IPS DF 4.7 (cell line): ENCODE measurements at regions not wholly inside any gene's neighbourhood (a gene's known extent, or its start where the extent isn't known, plus 50 kb on each side); places are given as distances from the start of the nearest gene placed in this dataset.
"Not testable (repeated sequence)": the region's sequence is repeated elsewhere in the genome, so short reads cannot be mapped to it uniquely, and the experiment has no call there.

Source experiments
- DNase-seq: peaks from one replicate; pipeline ENCODE4 v3.0.0-alpha.2; 2013; ENCODE audit warnings: low spot score; ENCODE audit errors: extremely low read depth

DNA sequence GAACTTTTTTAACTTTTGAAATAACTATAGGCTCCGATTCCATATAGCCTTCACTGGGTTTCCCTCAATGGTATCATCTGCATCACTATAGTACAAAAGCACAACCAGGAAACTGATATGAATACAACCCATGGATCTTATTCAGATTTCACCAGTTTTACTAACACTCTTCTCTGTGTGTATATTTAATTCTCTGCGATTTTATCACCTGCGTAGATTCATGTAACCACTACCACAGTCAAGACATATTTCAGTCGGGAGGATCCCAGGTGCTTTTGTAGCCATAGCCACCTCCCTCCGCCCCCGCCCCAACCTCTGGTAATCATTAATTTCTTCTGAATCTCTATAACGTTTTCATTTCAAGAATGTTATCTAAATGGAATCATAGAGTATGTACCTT lies 82.8 kb upstream of the C7orf33 start:
- no peak for DNase-seq

DNA sequence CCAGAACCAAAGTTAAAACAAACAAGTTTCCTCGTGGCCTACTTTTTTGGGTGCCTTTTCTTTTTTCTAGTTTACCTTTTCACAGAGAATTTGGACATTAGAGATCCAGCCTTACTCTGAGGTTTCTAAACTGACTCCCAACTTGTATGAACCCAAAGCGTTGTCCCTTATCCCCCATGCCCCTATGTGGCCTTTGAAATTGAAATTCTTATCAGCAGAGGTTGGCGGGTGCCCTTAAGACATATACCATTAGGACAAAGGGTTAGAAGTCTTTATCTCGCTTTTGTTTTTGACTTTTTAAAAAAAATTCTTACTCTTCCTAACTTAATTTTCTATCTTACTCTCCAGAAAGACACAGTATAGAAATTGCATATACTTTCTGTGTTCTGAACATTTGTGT lies 76.3 kb upstream of the C7orf33 start:
- DNase-seq = no peak

DNA sequence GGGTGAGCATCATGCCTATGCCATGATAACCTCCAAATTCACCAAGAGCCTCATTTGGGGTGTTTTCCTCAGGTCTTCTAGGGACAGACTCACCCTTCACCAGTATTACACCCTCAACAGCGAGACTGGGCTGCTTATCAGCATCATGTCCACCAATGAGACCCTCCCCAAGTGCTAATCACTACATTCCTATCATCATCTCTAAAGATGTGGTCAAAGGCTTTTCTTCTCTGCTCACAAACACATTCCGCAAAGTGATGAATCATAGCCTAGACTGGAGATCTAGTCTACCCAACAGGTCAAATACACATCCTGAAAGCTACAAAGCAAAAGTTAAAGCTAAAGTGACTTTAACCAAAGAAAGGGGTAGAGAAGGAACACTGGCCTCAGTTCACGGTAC lies 75.3 kb upstream of the C7orf33 start:
- DNase-seq = no peak

DNA sequence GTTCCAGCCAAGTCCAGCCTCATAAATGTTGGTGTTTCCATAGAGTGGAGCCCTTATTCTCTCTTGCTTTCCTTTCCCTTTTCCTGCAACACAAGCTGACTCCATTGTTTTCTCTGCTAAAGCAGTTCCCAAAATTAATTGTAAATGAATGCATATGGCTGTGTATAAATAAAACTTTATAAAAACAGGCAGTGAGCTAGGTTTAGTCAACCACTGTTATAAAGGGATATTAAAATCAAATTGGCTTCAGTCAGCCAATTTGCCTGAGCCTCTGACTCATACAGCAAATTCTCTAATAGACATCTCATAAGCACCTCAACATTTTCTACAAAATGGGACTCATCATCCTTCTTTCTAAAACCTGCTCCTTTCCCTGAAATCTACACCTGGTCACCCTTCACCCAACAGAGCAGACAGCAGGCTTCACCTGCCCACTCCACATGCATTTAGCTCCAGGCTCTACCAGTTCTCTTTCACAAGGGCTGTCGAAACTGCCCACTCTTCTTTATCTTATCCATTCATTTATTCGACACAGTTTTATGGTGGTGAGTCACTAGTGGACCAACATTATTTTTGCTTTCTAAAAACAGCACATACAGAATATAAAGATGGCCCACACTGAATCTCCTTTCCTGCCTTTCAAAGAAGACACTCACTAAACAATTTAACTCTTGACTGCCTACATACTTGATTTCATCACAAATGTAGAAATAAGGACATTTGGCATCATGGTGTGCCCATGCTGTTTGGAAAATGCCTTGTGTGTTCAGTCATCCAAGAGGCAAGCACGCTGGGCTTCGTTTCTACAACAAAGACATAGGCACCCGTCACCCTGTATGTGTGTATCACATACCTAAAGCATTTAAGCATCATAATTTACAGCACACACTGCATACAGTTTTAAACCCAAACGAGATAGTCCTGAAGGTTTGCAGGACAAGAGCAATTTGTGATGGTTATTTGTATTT lies 74.6 kb upstream of the C7orf33 start:
- no peak for DNase-seq

DNA sequence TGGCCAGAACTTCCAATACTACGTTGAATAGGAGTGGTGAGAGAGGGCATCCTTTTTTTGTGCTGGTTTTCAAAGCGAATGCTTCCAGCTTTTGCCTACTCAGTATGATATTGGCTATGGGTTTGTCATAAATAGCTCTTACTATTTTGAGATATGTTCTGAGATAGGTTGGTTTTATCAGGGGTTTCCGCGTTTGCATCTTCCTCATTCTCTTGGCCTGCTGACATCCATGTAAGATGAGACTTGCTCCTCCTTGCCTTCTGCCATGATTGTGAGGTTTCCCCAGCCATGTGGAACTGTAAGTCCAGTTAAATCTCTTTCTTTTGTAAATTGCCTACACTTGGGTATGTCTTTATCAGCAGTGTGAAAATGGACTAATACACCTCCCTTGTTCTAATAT lies 71.2 kb upstream of the C7orf33 start:
- not testable (repeated sequence) for DNase-seq

DNA sequence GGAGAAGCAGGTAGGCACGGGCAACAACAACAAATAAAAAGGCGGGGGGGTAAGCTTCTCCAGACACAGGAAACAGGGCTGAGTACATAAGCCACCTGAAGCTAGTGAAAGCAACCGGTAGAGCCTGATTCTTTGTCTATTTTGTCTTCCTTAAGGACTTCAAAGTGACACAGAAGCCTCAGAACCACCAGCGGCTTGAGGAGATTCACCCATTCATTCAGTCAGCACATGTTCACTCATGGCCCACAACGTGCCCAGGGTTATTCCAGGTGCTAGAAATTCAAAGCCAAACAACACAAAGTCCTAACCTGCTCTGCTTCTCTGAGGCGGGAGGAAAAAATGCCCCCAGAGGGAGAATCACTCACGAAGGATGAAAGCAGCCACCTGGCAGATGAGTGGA lies 69.3 kb upstream of the C7orf33 start:
- DNase-seq = no peak

DNA sequence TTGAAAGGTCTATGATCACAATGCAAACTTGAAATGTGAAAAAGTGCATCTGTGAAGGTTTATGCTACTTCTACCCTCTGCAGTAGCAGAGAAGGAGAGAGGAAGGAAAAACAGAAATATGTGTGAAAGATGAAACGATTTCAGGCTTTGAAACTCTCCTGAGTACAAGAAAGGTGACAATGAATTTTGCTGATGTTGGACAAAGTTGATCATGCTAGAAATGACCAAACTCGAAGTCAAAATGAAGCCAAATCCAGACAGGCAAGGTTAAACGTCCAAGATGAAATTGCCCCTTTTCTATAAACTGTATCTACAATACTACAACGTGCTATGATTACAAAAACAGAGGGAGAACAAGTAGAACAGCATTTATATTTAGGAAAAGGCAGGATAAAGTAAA lies 67.0 kb upstream of the C7orf33 start:
- no peak for DNase-seq

DNA sequence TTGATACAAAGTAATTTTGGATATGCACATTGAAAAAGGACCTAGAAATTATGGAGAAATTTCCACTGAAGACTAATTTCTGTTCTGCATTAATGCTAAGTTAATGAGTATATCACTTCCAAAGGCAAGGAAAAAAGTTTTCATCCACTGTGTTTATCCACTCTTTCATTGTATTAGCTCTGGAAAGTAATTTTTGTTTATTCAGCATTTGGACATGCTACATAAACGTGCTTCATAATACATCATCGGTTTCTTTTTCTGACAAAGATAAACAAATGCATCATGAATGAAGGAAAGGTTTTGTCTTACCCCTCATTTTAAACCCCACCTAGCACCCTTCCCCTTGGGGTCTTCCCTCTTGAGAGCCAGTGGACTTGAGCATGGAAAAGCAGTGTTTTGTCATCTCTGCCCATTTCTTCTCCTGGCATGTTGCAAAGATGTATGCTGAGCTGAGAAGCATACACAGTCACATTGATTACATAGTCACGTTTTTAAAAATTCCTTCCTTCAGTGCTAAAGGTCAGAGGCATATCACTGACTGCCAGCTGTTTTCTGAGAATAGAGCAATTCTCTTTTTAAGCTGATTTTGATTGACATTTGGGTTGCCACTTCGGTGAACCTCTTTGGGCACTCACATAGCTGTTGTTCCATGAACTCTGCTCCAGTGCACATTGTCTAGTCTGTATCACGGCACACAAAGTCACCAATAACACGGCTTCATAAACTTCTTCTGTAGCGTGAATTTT lies 65.9 kb upstream of the C7orf33 start:
- no peak for DNase-seq

DNA sequence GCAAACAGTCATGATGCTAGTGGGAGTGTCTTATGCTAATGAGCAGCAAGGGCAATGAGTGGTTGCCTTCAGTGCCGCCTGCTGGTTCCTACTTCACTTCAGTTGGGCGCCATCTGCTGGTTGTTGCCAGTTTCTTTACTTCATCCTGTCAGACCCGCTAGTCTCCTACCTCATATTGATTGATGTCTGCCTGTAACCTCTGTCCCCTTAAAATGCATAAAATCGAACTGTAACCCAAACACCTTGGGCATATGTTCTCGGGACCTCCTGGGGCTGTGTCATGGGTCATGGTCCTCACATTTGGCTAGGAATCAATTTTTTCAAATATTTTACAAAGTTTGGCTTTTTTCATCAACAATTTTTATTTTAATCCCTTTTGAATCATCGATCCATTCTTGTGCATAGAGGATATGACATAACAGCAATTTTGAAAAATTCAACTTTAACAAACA lies 62.8 kb upstream of the C7orf33 start:
- DNase-seq = peak; percentile 79

DNA sequence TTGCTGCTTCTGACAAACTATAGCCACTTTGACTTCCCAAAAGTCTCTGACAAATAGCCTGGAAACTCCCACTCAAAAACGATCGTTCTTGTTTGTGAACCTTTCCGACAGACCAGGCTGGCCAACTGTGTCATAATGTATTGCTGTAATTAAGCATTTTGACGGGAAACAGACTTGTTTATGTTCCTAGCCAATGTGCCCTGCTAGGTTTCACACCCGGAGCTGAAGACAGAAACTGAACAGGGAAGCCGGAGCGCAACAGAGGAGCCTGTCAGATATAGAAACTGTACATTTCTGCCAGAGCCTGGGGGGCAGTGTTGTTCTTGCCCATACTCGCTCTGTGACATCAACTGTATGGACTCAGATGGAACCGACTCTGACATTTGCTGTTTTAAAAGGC lies 55.3 kb upstream of the C7orf33 start:
- DNase-seq = no peak

DNA sequence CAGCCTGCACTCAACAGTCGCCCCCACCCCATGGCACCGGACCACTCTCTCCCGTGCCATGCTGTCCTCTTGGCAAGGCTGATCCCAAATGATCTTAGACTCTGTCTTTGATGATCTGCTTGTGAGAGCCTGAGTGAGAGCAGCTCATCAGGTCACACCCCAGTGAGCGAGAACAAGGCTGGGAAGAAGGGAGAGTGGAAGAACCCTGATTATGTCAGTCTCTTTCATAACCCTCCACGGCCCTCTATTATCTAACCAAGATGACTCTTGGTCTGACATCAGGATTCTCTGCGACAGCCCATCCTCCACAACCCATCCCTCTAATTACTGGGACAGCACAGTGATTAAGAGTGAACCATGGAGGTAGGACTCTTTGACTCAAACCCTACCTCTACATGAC lies 53.1 kb upstream of the C7orf33 start:
- DNase-seq = no peak

DNA sequence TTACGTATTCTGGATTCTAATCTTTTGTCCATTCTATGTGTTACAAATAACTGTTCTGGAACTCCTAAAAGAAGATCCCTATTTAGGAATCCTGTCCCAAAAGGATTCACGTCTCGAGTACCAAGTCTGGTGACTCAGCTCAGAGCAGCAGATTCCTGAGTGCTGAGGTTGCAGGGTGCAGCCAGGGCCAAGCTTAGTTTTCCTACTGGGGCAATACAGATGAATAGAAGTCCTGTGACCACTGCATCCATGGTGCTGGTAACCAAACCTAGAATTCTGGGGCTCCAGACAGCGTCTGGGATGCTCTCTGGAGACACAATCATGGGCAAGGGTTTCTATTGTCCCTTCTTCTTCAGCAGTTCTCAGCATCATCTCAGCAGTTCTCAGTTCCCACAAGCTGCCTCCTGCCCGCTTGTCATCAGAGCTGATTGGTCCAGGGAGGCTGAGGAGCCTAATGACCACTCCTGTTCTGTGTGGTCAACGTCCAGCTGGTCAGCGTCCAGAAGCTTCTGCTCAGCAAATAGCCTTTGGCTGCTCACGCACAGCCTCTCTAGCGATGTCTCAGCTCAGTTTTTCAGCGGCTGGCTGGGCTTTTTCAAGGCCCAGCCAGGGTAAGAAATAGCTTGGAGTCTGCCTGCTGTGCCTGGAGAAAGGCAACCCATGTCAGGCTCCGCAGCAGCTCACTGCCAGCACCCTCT lies 50.4 kb upstream of the C7orf33 start:
- DNase-seq = no peak
